Esophagus muscularis mucosa (tissue), 4 donors: ENCODE measurements at regions not wholly inside any gene's neighbourhood (a gene's known extent, or its start where the extent isn't known, plus 50 kb on each side); places are given as distances from the start of the nearest gene placed in this dataset.

ENCODE experiments used
- DNase-seq: peaks from one replicate; pipeline ENCODE4 v3.0.0-alpha.2; 2017; ENCODE audit errors: extremely low spot score
- H3K27ac ChIP-seq, 4 donors: fragments of 200-600 bp; sonication (generic); replicated peaks in 1 of 4; 1 replicate in 3 of 4; 2 replicates in 1 of 4; pipeline ENCODE4 v1.5.1; 2016 to 2019; ENCODE audit warnings: mild to moderate bottlenecking in 1 of 4
- H3K27me3 ChIP-seq, 4 donors: fragments of 200-600 bp; sonication (generic); one replicate each; pipeline versions ENCODE4 v1.5.1 to v1.6.0; 2016 to 2019
- H3K36me3 ChIP-seq, 4 donors: fragments of 200-600 bp; sonication (generic); one replicate each; pipeline ENCODE4 v1.5.1; 2016 to 2019
- H3K4me1 ChIP-seq, 4 donors: fragments of 200-600 bp; sonication (generic); one replicate each; pipeline ENCODE4 v1.5.1; 2016 to 2019
- H3K4me3 ChIP-seq, 4 donors: fragments of 200-600 bp; sonication (generic); 1 replicate in 2 of 4; 2 replicates in 2 of 4; pipeline ENCODE4 v1.5.1; 2016 to 2019; ENCODE audit warnings: mild to moderate bottlenecking in 4 of 4, moderate library complexity in 1 of 4
- H3K9me3 ChIP-seq, 4 donors: fragments of 200-600 bp; sonication (generic); 1 replicate in 3 of 4; 2 replicates in 1 of 4; pipeline ENCODE4 v1.5.1; 2016 to 2019
- CTCF ChIP-seq, 3 experiments: fragments of 200-600 bp in 2 of 3; fragments of 450-650 bp in 1 of 3; sonication (generic) in 2 of 3; IDR thresholded peaks; one replicate each; pipeline ENCODE4 v1.5.1; 2017 to 2019; ENCODE audit warnings: antibody characterized with exemption in 3 of 3, mild to moderate bottlenecking in 2 of 3, moderate library complexity in 1 of 3
- EP300 ChIP-seq: sonication (generic); formaldehyde crosslinking; IDR thresholded peaks from one replicate; pipeline ENCODE4 v1.6.1; 2017; ENCODE audit warnings: antibody characterized with exemption
- POLR2A ChIP-seq: fragments of 450-650 bp; IDR thresholded peaks from one replicate; pipeline ENCODE4 v1.6.1; 2017; ENCODE audit warnings: antibody characterized with exemption, moderate library complexity, mild to moderate bottlenecking, low read depth
- POLR2AphosphoS5 ChIP-seq, 2 donors: sonication (generic); formaldehyde crosslinking; IDR thresholded peaks; one replicate each; pipeline ENCODE4 v1.6.1; 2017; ENCODE audit warnings: antibody characterized with exemption in 2 of 2
- WGBS: methylation state at CpG from one replicate; pipeline ENCODE4 v1.1.5; 2018; 5-methylcytosine and 5-hydroxymethylcytosine counted together
- intact Hi-C: fragments of 100-400 bp; cut with DNase I; formaldehyde crosslinking; loops from one replicate; pipeline ENCODE4 v1.15.1; 2023

DNA sequence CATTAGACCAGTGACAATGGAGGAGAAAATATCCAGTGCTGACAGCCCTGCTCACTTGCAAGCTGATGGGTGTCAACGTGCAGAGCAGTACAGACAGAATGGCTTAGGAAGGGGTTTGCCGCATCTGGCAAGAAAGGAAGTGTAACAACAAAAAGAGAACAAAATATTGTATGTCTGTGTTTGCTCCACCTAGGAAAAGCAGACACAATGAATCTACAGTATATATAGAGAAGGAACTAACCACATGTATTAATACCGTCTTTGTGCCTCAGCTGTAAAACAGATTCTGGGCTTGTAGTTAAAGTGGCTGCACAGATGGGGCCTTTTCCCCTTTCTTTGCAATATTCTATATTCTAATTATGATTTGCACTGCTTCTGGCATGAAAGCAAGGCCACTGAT, 281.1 kb upstream of the MEOX2 start:
- 81% methylated on average over 3 of the region's 3 CpGs for WGBS
- Histone ChIP-seq H3K9me3 (no peaks in the 10 kb centered on the region), H3K4me1 (peaks cover 0 to 6% (median 3%) of the 10 kb centered on the region in 4 donors), H3K36me3 (no peaks in the 10 kb centered on the region), H3K27me3 (no peaks in the 10 kb centered on the region), H3K27ac (no peak overlapping the region), H3K4me3 (no peak overlapping the region)
- DNase-seq = no peak
- intact Hi-C loops = no loop called here
- TF ChIP-seq POLR2AphosphoS5 (IDR thresholded peaks at IDR 0.05) = no peak
- TF ChIP-seq CTCF (IDR thresholded peaks at IDR 0.05) = no peak
- no peak for TF ChIP-seq EP300
- no peak for TF ChIP-seq POLR2A

- WGBS = 76% methylated on average over 2 of the region's 2 CpGs
Measured at GRCh38 chr7:15967121-15967520, 280.6 kb upstream of the MEOX2 start.

DNA sequence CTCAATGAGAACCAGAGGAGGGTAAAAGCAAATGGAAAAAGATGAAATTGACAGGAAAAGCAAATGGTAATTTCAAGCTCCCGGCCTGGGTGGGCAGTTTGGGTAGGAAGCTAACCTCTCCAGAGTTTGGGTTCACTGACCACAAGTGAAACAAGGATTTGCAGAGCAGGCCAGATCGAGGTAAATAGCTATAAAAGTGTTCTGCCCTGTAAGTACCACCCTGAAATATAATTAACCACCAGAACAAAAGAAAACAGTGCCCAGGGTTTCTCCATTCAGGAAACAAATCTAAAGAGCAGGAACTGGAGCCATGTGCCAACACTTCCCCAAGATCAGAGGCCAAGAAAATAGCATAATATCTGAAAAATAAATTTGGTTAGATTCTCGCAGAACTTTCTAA, 276.7 kb upstream of the MEOX2 start:
- Histone ChIP-seq H3K36me3 (no peaks in the 10 kb centered on the region), H3K27me3 (no peaks in the 10 kb centered on the region), H3K27ac (no peak overlapping the region), H3K4me3 (no peak overlapping the region), H3K9me3 (no peaks in the 10 kb centered on the region), H3K4me1 (no peaks in the 10 kb centered on the region)
- WGBS = 68% methylated on average over 3 of the region's 3 CpGs
- DNase-seq = no peak
- no peak for TF ChIP-seq POLR2A
- no peak for TF ChIP-seq POLR2AphosphoS5 (IDR thresholded peaks at IDR 0.05)
- no peak for TF ChIP-seq CTCF (IDR thresholded peaks at IDR 0.05)
- no peak for TF ChIP-seq EP300
- intact Hi-C loops = no loop called here

More at GRCh38 chr7:15967121-15967520, 280.6 kb upstream of the MEOX2 start:
- H3K27ac ChIP-seq = no peak overlapping the region
- TF ChIP-seq EP300 = no peak
- TF ChIP-seq POLR2A = no peak
- no peak for TF ChIP-seq POLR2AphosphoS5 (IDR thresholded peaks at IDR 0.05)
- TF ChIP-seq CTCF (IDR thresholded peaks at IDR 0.05) = no peak
- no peaks in the 10 kb centered on the region for H3K9me3 ChIP-seq
- no peaks in the 10 kb centered on the region for H3K27me3 ChIP-seq
- peaks cover 0 to 1% (median under 1%) of the 10 kb centered on the region in 4 donors for H3K4me1 ChIP-seq
- no peak overlapping the region for H3K4me3 ChIP-seq
- H3K36me3 ChIP-seq = no peaks in the 10 kb centered on the region
- no peak for DNase-seq
- intact Hi-C loops = no loop called here

DNA sequence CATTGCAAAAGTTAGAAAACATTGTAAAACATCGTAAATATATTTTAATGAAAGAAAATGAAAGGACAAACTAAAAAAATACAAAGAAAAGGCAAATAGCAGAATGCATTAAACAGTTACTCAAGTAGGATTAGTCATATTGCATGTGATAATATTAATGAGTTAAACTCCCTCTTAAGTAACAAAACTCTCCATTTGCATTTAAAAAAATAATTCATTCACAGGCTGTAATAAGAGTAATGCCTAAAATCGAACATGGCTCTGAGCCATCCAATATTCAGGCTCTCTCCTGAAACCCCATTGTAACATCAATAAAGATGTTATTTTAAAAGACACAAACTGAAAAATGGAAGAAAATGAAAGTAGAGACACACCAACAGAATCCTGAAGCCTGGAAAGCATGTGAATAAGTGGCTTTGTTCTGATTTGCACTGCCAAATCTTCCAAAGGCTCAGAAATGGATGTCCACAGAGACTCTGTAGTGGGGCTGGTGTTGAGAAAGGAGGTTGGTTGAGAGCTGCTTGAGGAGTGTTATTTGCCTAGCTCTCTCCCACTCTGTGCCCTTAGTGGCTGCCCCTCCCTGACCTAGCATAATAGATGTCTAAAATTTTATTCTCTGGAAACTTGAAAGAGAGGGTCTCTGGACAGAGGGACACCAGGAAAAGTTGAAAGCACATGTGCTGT, 268.3 kb upstream of the MEOX2 start:
- DNase-seq = no peak
- Histone ChIP-seq H3K27me3 (no peaks in the 10 kb centered on the region), H3K9me3 (no peaks in the 10 kb centered on the region), H3K4me3 (no peak overlapping the region), H3K36me3 (no peaks in the 10 kb centered on the region), H3K27ac (no peak overlapping the region), H3K4me1 (no peaks in the 10 kb centered on the region)
- no peak for TF ChIP-seq POLR2A
- TF ChIP-seq CTCF (IDR thresholded peaks at IDR 0.05) = no peak
- TF ChIP-seq POLR2AphosphoS5 (IDR thresholded peaks at IDR 0.05) = no peak
- no peak for TF ChIP-seq EP300
- intact Hi-C loops = no loop called here
- WGBS = 86% methylated on average over 2 of the region's 2 CpGs

- DNase-seq = no peak
- Histone ChIP-seq H3K27me3 (no peaks in the 10 kb centered on the region), H3K4me1 (no peaks in the 10 kb centered on the region), H3K4me3 (no peak overlapping the region), H3K27ac (no peak overlapping the region), H3K36me3 (no peaks in the 10 kb centered on the region), H3K9me3 (no peaks in the 10 kb centered on the region)
- TF ChIP-seq POLR2A (no peak), EP300 (no peak), POLR2AphosphoS5 (IDR thresholded peaks at IDR 0.05) (no peak), CTCF (IDR thresholded peaks at IDR 0.05) (no peak)
- intact Hi-C loops = no loop called here
- whole genome bisulfite sequencing = 83% methylated on average over 3 of the region's 3 CpGs
Measured at GRCh38 chr7:15950299-15950698, 263.8 kb upstream of the MEOX2 start.
